SK-N-SH (cell line): ENCODE measurements at regions not wholly inside any gene's neighbourhood (a gene's known extent, or its start where the extent isn't known, plus 50 kb on each side); places are given as distances from the start of the nearest gene placed in this dataset.

Experiments used
- CTCF ChIA-PET: fragments of 300-600, 350-600 bp; formaldehyde crosslinking; extraction: SDS; loops from one replicate; lab custom pipeline; 2021; lab: Yijun Ruan, JAX
- POLR2A ChIA-PET: fragments of 350-600 bp; sonication (Branson Sonifier 250); formaldehyde crosslinking; extraction: SDS; loops from one replicate; lab custom pipeline; 2020; ENCODE audit warnings: antibody characterized with exemption, inconsistent platforms; lab: Yijun Ruan, JAX
- DNase-seq: peaks from one replicate; pipeline ENCODE4 v3.0.0; 2012
- H2AFZ ChIP-seq: fragments of 200-600 bp; sonication (generic); 2 replicates; pipeline ENCODE4 v1.8.1; 2016; ENCODE audit warnings: antibody characterized with exemption, mild to moderate bottlenecking, low read depth
- H3F3A ChIP-seq: fragments of 200-600 bp; sonication (generic); replicated peaks from 2 replicates; pipeline ENCODE3; 2016; ENCODE audit warnings: antibody characterized with exemption, mild to moderate bottlenecking; ENCODE audit not compliant: insufficient read depth
- H3K27ac ChIP-seq, 2 experiments: fragments of 200-500 bp in 1 of 2; fragments of 200-600 bp in 1 of 2; sonication (Bioruptor generic) in 1 of 2; sonication (generic), shearing (Covaris generic) in 1 of 2; 2 replicates each; pipeline versions ENCODE4 v1.5.1 to v1.6.1; 2014 to 2016; ENCODE audit warnings: low read depth in 2 of 2, inconsistent platforms in 1 of 2, low read length in 1 of 2, mild to moderate bottlenecking in 1 of 2, mixed read lengths in 1 of 2
- H3K27me3 ChIP-seq: fragments of 200-600 bp; sonication (generic), shearing (Covaris generic); 2 replicates; pipeline ENCODE4 v1.6.1; 2016; ENCODE audit warnings: mixed run types; ENCODE audit not compliant: insufficient read depth
- H3K36me3 ChIP-seq, 2 experiments: fragments of 200-500 bp in 1 of 2; fragments of 200-600 bp in 1 of 2; sonication (Bioruptor generic) in 1 of 2; sonication (generic) in 1 of 2; replicated peaks in 1 of 2; 2 replicates each; pipeline versions ENCODE3 to v1.5.1; 2014 to 2016; ENCODE audit warnings: low read length in 1 of 2, mild to moderate bottlenecking in 1 of 2; ENCODE audit not compliant: insufficient read depth in 2 of 2, control insufficient read depth in 1 of 2
- H3K4me1 ChIP-seq, 2 experiments: fragments of 200-500 bp in 1 of 2; fragments of 200-600 bp in 1 of 2; sonication (Bioruptor generic) in 1 of 2; sonication (generic), shearing (Covaris generic) in 1 of 2; 2 replicates each; pipeline versions ENCODE4 v1.5.1 to v1.6.1; 2014 to 2016; ENCODE audit warnings: low read depth in 1 of 2, low read length in 1 of 2, mixed run types in 1 of 2; ENCODE audit not compliant: insufficient read depth in 2 of 2, control insufficient read depth in 1 of 2
- H3K4me2 ChIP-seq: fragments of 200-600 bp; sonication (generic), shearing (Covaris generic); 2 replicates; pipeline ENCODE4 v1.6.1; 2017; ENCODE audit warnings: mixed run types
- H3K4me3 ChIP-seq, 2 experiments: fragments of 200-500 bp in 1 of 2; fragments of 200-600 bp in 1 of 2; sonication (Bioruptor generic) in 1 of 2; sonication (generic), shearing (Covaris generic) in 1 of 2; 2 replicates each; pipeline versions ENCODE4 v1.5.1 to v1.8.1; 2014 to 2016; ENCODE audit warnings: low read depth in 2 of 2, inconsistent platforms in 1 of 2, low read length in 1 of 2, mild to moderate bottlenecking in 1 of 2, mixed read lengths in 1 of 2, moderate library complexity in 1 of 2
- H3K79me2 ChIP-seq: fragments of 200-600 bp; sonication (generic); 2 replicates; pipeline ENCODE4 v1.8.1; 2017; ENCODE audit warnings: mild to moderate bottlenecking; ENCODE audit not compliant: insufficient read depth
- H3K9ac ChIP-seq: fragments of 200-600 bp; sonication (generic); 2 replicates; pipeline ENCODE4 v1.6.1; 2017; ENCODE audit warnings: mixed run types
- H3K9me2 ChIP-seq: fragments of 200-600 bp; sonication (generic); 2 replicates; pipeline ENCODE4 v1.6.1; 2017; ENCODE audit warnings: mixed run types
- H3K9me3 ChIP-seq: fragments of 200-600 bp; sonication (generic); 2 replicates; pipeline ENCODE4 v1.6.1; 2017; ENCODE audit warnings: mixed run types, mild to moderate bottlenecking, moderate library complexity
- H4K20me1 ChIP-seq: fragments of 200-600 bp; sonication (generic); 2 replicates; pipeline ENCODE4 v1.6.1; 2017; ENCODE audit warnings: mild to moderate bottlenecking, mixed run types; ENCODE audit not compliant: insufficient read depth
- CHD2 ChIP-seq: fragments of 150-350 bp; IDR thresholded peaks from 2 replicates; pipeline ENCODE4 v1.6.1; 2018; ENCODE audit warnings: low read length; ENCODE audit not compliant: partially characterized antibody
- CTCF ChIP-seq: fragments of 200-600 bp; sonication (generic); IDR thresholded peaks from 2 replicates; pipeline ENCODE4 v1.6.1; 2017; ENCODE audit warnings: antibody characterized with exemption, mild to moderate bottlenecking, moderate library complexity
- EP300 ChIP-seq, 2 experiments: IDR thresholded peaks; 2 replicates each; pipeline versions ENCODE4 v1.4.0 to v1.6.1; 2012; ENCODE audit warnings: borderline replicate concordance in 1 of 2, low read depth in 1 of 2, low read length in 1 of 2
- FOSL2 ChIP-seq: IDR thresholded peaks from 2 replicates; pipeline ENCODE4 v1.4.0; 2012; ENCODE audit warnings: low read depth, mild to moderate bottlenecking, moderate library complexity, borderline replicate concordance
- JUND ChIP-seq: IDR thresholded peaks from 2 replicates; pipeline ENCODE4 v1.4.0; 2012
- MAX ChIP-seq: IDR thresholded peaks from 2 replicates; pipeline ENCODE4 v1.4.0; 2012; ENCODE audit warnings: low read depth
- NFIC ChIP-seq: IDR thresholded peaks from 2 replicates; pipeline ENCODE4 v1.4.0; 2012; ENCODE audit warnings: borderline replicate concordance
- NRF1 ChIP-seq: IDR thresholded peaks from 2 replicates; pipeline ENCODE4 v1.6.1; 2012; ENCODE audit warnings: low read depth, mild to moderate bottlenecking, low read length
- RAD21 ChIP-seq: IDR thresholded peaks from 2 replicates; pipeline ENCODE4 v1.6.1; 2012; ENCODE audit warnings: mild to moderate bottlenecking, low read length
- RCOR1 ChIP-seq: fragments of 150-350 bp; IDR thresholded peaks from 2 replicates; pipeline ENCODE4 v1.6.1; 2017; ENCODE audit warnings: antibody characterized with exemption, low read length
- REST ChIP-seq: IDR thresholded peaks from 2 replicates; pipeline ENCODE4 v1.6.1; 2012; ENCODE audit warnings: mild to moderate bottlenecking, low read depth, low read length, moderate library complexity
- RFX5 ChIP-seq: IDR thresholded peaks from 2 replicates; pipeline ENCODE4 v1.6.1; 2012; ENCODE audit warnings: mild to moderate bottlenecking, improper control_type of control experiment, low read length
- RXRA ChIP-seq: IDR thresholded peaks from 2 replicates; pipeline ENCODE4 v1.4.0; 2012; ENCODE audit warnings: low read depth, mild to moderate bottlenecking, borderline replicate concordance
- SIN3A ChIP-seq: IDR thresholded peaks from 2 replicates; pipeline ENCODE4 v1.6.1; 2012; ENCODE audit warnings: low read depth, mild to moderate bottlenecking, low read length, moderate library complexity, borderline replicate concordance
- SMC3 ChIP-seq: IDR thresholded peaks from 2 replicates; pipeline ENCODE4 v1.6.1; 2012; ENCODE audit warnings: low read depth, low read length, improper control_type of control experiment
- YY1 ChIP-seq: IDR thresholded peaks from 2 replicates; pipeline ENCODE4 v1.4.0; 2012; ENCODE audit warnings: low read depth, mild to moderate bottlenecking
- WGBS: methylation state at CpG from one replicate; pipeline ENCODE4 v1.1.6; 2017; ENCODE audit warnings: low lambda C conversion rate; 5-methylcytosine and 5-hydroxymethylcytosine counted together

GRCh38 chr1:10852998-10853520, 56.6 kb upstream of the CASZ1 start:
- TF ChIP-seq RFX5 (no peak), CTCF (no peak), RCOR1 (no peak), CHD2 (no peak), SMC3 (no peak), MAX (no peak), FOSL2 (no peak), REST (no peak), NFIC (no peak), NRF1 (no peak), YY1 (no peak), JUND (no peak), RAD21 (no peak), SIN3A (no peak), EP300 (IDR thresholded peaks at IDR 0.05; ENCODE audit: borderline replicate concordance in 1 of 2, low read depth in 1 of 2, low read length in 1 of 2) (no peak), RXRA (no peak)
- Histone ChIP-seq H2AFZ (no peak overlapping the region), H3K27ac (no peak overlapping the region), H3K9me2 (no peaks in the 10 kb centered on the region), H3K4me3 (no peak overlapping the region), H3K9ac (no peak overlapping the region), H3F3A (no peaks in the 10 kb centered on the region), H3K4me1 (no peaks in the 10 kb centered on the region), H3K36me3 (no peaks in the 10 kb centered on the region), H3K4me2 (no peak overlapping the region), H4K20me1 (no peaks in the 10 kb centered on the region), H3K79me2 (no peaks in the 10 kb centered on the region), H3K9me3 (no peaks in the 10 kb centered on the region), H3K27me3 (no peaks in the 10 kb centered on the region)
- 59% methylated on average over 6 of the region's 6 CpGs for WGBS
- POLR2A ChIA-PET: no interaction called here
- CTCF ChIA-PET: no interaction called here
- no peak for DNase-seq
